SW480 (cell line): ENCODE measurements at regions not wholly inside any gene's neighbourhood (a gene's known extent, or its start where the extent isn't known, plus 50 kb on each side); places are given as distances from the start of the nearest gene placed in this dataset.

Source experiments
- DNase-seq: peaks from one replicate; pipeline ENCODE4 v3.0.0-alpha.2; 2016; ENCODE audit warnings: low spot score

- DNase-seq, result no peak
Observed at GRCh38 chrX:149274516-149275105, 230.5 kb downstream of the IDS start.

GRCh38 chrX:149272690-149273463 is 232.2 kb downstream of the IDS start:
- DNase-seq, result no peak

DNA sequence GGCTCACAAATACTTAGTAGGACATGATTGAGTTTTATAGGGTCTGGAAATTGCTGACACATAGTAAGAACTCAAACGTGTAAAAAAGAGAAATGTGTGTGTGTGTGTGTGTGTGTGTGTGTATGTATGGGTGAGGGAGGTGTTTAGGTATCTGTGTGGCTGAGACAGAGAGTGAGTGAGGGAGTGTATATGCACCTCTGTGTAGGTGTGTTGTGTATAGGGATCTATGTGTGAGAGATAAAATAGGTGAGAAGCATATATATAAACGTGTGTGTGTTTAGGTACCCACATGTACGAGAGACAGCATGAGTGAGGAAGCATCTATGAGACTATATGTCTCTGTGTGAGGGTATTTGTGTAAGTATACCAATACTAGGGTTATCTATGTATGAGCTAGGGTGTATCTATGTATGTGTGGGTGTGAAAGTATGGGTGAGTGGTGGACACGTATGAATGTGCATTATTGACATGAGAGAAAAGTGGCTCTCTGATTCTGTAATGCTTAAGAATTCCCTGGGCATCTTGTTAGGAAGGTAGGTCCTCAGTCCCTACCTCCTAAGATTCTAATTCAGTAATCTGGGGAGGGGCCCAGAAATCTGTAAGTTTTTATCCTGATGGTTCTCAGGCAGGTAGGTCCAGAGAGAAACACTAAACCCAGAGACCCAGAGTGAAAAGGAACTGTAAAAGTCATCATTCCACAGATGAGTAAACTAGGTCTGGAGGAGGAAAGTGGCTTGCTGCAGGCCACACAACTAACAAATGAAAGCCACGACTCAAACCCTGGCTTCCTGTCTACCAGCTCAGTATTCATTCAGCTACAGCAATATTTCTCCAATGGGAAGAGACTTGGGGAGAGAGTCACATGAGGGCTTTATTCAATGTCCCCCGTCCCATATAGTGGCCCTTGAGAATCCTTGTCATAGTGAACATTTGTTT is 237.0 kb downstream of the IDS start:
- no peak for DNase-seq

- DNase-seq, result no peak
Observed at GRCh38 chrX:149262086-149262485, 243.0 kb downstream of the IDS start.

- DNase-seq, result no peak
Observed at GRCh38 chrX:149259241-149259640, 245.9 kb downstream of the IDS start.

GRCh38 chrX:149255860-149256259 is 249.2 kb downstream of the IDS start:
- DNase-seq, result no peak

DNA sequence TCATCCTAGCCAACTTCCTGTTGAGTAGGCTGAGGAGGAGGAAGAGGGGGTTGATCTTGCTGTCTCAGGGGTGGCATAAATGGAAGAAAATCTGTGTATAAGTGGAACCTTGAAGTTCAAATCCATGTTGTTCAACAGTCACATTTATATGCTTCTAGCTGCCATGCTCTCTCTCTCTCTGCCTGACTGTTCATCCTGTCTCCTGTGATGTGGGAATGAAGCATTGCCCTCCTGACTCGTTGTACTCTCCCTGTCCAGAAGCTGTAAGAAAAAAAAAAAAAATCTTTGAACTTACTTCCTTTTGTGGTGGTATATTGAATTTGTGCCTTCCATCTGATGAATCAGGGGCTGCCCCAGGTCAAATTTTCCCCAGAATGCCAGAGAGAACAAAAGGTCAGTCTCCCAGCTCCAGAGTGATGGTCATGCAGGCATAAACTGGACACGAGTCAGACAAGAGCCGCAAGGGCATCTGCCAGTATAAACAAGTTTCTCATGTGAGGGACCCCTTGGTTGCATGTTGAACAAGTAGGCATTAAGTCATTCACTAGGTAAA is 257.0 kb downstream of the IDS start:
- no peak for DNase-seq

- DNase-seq, result no peak
Observed at GRCh38 chrX:149230689-149231088, 274.4 kb downstream of the IDS start.

- no peak for DNase-seq
Observed at GRCh38 chrX:149223854-149224253, 281.3 kb downstream of the IDS start.

DNA sequence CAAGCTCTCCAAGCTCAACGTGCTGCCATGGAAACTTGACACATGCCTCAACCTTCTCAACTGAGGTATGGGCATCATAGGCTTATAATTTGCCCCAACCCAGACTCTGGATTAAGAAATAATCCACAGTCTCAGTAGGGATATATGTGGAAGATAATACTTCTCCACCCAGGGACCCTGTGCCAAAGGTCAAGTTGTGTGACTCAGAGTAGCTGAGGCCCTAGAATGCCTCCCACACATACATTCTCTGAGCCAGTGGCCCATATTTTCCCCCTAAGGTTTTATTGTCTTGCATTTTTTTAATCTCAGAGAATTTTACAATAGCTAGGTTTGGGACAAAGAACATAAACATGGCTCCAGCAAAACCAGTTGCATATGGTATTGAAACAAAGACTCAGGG is 283.1 kb downstream of the IDS start:
- no peak for DNase-seq

GRCh38 chrX:149221230-149221629 is 283.9 kb downstream of the IDS start:
- DNase-seq, result no peak

DNA sequence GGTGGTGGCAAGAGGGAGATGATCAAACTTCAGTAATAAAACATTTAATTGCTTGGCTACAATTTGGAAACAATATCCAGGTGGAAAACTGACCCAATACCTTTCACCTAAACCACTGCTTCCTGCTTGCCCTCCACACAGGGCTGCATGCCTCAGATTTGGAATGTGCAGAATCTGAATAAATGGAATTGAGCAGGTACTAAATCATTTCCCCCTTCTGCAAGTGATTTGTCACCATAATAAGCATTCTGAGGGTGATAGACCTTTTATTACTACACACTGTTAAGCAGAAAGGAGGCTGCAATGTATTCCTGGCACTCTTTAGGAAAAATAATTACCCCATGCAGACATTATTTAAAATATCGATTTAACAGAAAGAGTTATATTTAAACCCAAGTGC is 291.8 kb downstream of the IDS start:
- no peak for DNase-seq

GRCh38 chrX:149208307-149208706 is 296.8 kb downstream of the IDS start:
- no peak for DNase-seq

GRCh38 chrX:149207518-149207917 is 297.6 kb downstream of the IDS start:
- DNase-seq, result no peak

GRCh38 chrX:149205937-149206336 is 299.2 kb downstream of the IDS start:
- DNase-seq, result no peak

DNA sequence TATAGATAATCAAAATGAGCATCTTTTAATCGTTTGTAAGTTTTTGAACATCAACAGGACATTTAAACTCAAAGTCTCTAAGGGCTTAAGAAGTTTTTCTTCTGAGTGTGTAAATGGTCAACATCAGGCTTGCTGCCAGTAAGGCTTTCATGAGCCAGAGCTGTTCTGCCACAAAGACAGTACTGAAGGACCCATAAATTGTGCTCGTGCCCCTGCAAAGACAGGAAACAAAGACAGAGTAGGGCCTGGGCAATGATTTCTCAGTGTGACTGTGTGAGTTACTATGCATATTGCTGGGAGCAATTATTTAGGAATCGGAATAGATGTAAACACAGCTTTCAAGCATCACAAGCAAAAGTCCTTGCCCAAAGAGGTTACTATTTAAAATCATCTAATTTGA is 300.0 kb downstream of the IDS start:
- no peak for DNase-seq

- no peak for DNase-seq
Observed at GRCh38 chrX:149199734-149200133, 305.4 kb downstream of the IDS start.

DNA sequence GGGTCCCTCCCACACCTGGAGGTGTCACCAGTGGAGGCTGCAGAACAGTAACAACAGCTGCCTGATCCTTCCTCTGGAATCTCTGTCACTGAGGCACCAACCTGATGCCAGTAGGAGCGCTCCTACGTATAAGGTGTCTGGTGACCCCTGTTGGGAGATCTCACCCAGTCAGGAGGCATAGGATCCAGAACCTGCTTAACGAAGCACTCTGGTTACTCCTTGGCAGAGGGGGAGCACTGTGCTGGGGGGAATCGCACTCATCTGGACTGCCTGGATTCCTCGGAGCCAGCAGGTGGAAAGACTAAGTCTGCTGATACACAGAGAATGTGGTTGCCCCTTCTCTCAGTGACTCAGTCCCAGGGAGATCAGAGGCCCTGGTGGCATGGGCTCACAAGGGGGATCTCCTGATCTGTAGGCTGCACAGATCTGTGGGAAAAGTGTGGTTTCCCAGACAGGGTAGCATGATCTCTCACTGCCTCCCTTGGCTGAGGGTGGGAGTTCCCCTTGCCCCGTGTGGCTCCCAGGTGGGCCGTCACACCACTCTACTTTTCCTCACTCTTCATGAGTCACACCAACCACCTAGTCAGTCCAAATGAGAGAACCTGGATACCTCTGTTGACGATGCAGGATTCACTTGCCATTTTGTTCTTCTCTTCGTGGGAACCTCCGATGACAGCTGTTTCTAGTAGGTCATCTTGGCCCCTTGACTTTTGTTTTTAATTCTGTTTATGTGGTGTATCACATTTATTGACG is 305.9 kb downstream of the IDS start:
- DNase-seq, result no peak

DNA sequence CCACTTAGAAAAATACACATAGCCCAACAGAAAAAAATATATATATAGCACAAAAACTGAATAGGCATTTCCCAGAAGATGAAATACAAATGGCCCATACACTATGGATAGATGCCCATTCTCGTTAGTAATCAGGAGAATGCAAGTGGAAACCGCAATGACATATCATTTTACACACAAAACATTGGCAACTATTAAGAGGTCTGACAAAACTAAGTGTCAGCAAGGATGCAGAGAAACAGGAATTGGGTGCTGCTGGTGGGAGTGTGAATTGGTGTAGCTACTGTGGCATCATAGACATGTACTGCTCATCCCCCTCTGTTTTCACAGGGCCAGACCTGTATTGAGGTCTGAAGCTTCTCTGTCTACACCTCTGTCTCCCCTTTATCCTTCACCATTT is 320.0 kb downstream of the IDS start:
- DNase-seq, result no peak

DNA sequence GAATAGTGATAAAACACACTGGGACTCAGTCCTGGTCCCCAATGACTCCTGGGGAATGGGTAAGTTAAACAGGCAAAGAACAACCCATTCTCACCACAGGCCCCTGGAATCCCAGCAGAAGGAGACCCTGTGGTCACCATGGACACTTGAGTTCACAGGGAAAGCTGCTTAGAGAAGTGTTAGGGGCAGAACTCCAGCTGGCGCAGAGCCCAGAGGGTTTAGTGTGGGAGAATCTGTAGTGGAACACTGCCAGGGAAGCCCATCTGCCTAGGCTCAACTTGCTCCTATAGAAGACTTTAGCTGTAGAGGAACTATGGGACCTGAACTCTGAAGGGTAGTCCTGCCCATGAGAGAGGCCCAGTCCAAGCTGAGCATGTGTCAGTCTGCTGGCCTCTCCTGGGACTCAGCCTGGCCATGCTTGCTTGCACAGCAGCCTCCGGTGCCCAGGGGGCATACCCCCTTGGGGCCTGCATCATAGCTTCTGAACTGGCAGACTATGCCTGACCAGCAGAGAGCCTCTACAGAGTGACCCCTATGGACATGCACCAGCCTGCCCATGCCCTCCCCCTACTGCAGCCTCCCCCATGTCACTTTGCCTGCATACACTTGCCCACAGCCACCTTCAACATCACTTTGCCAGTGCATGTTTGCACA is 343.5 kb downstream of the IDS start:
- DNase-seq, result no peak

- DNase-seq, result no peak
Observed at GRCh38 chrX:149157976-149158375, 347.1 kb downstream of the IDS start.
